Activated naive CD4-positive, alpha-beta T cell treated with anti-CD3 and anti-CD28 coated beads, Interleukin-2, amount 50 U/mL, for 72 hours (primary cell): ENCODE measurements at regions not wholly inside any gene's neighbourhood (a gene's known extent, or its start where the extent isn't known, plus 50 kb on each side); places are given as distances from the start of the nearest gene placed in this dataset.
"Not testable (repeated sequence)": the region's sequence is repeated elsewhere in the genome, so short reads cannot be mapped to it uniquely, and the experiment has no call there.

ENCODE experiments used
- ATAC-seq, 2 donors: fragments of 150-1000 bp; cut with Tn5 transposase; 2 replicates each; pipeline ENCODE4 v1.10.0; 2021; ENCODE audit warnings: mild to moderate bottlenecking in 2 of 2, moderate library complexity in 2 of 2
- DNase-seq, 2 donors: peaks; one replicate each; pipeline ENCODE4 v3.0.0; 2021 to 2022; ENCODE audit warnings: low spot score in 2 of 2
- H3K27ac Mint-ChIP-seq, 2 donors: one replicate each; pipeline ENCODE4 v1.8.0; 2022; ENCODE audit warnings: mild to moderate bottlenecking in 2 of 2, mixed read lengths in 2 of 2
- H3K36me3 Mint-ChIP-seq, 2 donors: one replicate each; pipeline ENCODE4 v1.8.0; 2022; ENCODE audit warnings: mixed read lengths in 2 of 2
- H3K9me3 Mint-ChIP-seq, 2 donors: one replicate each; pipeline ENCODE4 v1.8.0; 2022; ENCODE audit warnings: mixed read lengths in 2 of 2

- Mint-ChIP-seq H3K27ac (no peak overlapping the region), H3K9me3 (peaks cover under 1 to 6% of the 10 kb centered on the region in 2 donors), H3K36me3 (no peaks in the 10 kb centered on the region)
- ATAC-seq, result no peak
- no peak for DNase-seq
Measured at GRCh38 chr10:106296750-106297392, 867.6 kb downstream of the SORCS1 start.

DNA sequence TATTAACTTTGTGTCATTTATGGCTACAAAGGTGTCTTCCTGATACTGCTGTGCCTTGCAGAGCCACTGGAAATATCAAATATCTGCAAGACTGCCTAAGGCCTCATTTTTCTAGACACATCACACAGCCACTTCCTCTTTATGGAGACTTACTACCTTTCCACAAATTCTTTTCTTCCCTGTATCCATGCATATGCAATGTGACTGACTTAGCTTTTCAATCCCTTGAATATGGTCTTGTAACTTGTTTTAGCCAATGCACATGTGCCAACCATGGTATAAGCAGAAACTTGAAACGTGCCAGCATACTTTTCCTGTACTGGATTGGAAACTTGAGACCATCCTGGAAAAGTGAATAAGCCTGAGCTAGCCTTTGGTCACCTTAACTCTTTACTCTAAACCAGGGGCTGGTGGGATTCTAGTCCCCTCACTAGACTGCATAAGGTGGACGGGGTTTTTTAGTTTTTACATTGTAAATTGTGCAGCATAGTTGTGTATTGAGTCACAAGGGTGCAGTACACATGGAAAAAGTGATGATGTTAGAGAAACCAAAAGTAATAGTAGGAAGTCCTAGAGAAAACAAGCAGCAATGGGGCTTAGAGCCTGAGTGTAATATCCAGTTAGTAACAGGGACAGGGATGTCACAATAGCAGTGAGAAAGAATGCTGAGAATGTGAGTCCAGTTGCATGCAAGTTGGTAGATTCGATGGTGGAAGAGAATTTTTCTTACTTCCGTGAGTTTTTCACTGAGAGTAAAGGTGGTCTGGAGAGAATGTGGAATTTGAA is 879.5 kb downstream of the SORCS1 start:
- Mint-ChIP-seq H3K27ac (no peak overlapping the region), H3K9me3 (peaks cover 13 to 34% of the 10 kb centered on the region in 2 donors), H3K36me3 (peaks cover 0 to 5% of the 10 kb centered on the region in 2 donors)
- ATAC-seq (no peak), DNase-seq (no peak)

- DNase-seq, result no peak
- no peak overlapping the region for H3K27ac Mint-ChIP-seq
- ATAC-seq, result no peak
Measured at GRCh38 chr10:106280896-106281460, 883.5 kb downstream of the SORCS1 start.

DNA sequence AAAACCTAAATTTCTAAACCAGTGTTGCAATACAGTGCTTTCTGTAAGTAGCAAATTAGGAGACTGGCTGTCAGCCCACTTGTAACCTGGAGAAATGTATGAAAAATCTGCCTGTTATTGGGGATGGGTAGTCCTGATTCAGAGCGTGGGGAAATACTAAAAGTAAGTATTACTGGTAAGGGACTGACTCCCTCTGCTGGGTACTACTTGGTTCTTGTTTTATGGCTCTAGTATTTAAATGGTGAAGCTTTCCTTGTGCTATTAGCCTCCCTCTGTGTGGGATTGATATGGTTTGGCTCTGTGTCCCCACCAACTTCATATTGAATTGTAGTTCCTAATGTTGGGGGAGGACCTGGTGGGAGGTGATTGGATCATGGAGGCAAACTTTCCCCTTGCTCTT is 886.1 kb downstream of the SORCS1 start:
- Mint-ChIP-seq H3K27ac (no peak overlapping the region), H3K36me3 (no peaks in the 10 kb centered on the region), H3K9me3 (peaks cover 4 to 14% of the 10 kb centered on the region in 2 donors)
- DNase-seq (no peak), ATAC-seq (no peak)

More at GRCh38 chr10:106280896-106281460, 883.5 kb downstream of the SORCS1 start:
- Mint-ChIP-seq H3K9me3 (peaks cover 13 to 28% of the 10 kb centered on the region in 2 donors), H3K36me3 (peaks cover 0 to 5% of the 10 kb centered on the region in 2 donors)

- H3K36me3 Mint-ChIP-seq, result peaks cover 0 to 6% of the 10 kb centered on the region in 2 donors
- H3K27ac Mint-ChIP-seq, result no peak overlapping the region
- peaks cover 8% of the 10 kb centered on the region in 2 donors for H3K9me3 Mint-ChIP-seq
- no peak for DNase-seq
- no peak for ATAC-seq
Measured at GRCh38 chr10:106271237-106271636, 893.3 kb downstream of the SORCS1 start.

DNA sequence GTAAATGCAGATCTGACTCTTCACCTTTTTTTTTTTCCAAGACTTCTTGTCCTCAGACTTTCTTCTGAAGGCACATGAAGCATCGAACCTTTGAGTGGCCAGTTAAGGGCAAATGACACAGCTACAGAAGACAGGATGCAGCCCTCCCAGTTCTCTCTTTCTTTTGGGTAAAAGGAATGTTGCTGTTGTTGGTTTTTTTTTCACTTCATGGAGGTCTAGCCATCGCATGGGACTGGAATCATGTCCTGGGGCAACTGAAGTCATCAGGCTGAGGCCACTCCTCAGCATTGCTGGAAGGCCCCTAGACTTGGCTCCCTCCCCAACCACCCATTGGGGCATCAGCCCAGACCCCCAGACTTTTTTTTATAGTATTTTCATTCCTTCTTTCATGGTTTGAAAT is 896.5 kb downstream of the SORCS1 start:
- no peak for DNase-seq
- H3K9me3 Mint-ChIP-seq, result peaks cover 8 to 13% of the 10 kb centered on the region in 2 donors
- no peak for ATAC-seq
- peaks cover 0 to 6% of the 10 kb centered on the region in 2 donors for H3K36me3 Mint-ChIP-seq
- H3K27ac Mint-ChIP-seq, result no peak overlapping the region

- H3K36me3 Mint-ChIP-seq, result peaks cover 0 to 6% of the 10 kb centered on the region in 2 donors
- H3K27ac Mint-ChIP-seq, result no peak overlapping the region
- DNase-seq, result no peak
- H3K9me3 Mint-ChIP-seq, result peaks cover 8 to 13% of the 10 kb centered on the region in 2 donors
- ATAC-seq, result no peak
Measured at GRCh38 chr10:106267591-106267990, 896.9 kb downstream of the SORCS1 start.

DNA sequence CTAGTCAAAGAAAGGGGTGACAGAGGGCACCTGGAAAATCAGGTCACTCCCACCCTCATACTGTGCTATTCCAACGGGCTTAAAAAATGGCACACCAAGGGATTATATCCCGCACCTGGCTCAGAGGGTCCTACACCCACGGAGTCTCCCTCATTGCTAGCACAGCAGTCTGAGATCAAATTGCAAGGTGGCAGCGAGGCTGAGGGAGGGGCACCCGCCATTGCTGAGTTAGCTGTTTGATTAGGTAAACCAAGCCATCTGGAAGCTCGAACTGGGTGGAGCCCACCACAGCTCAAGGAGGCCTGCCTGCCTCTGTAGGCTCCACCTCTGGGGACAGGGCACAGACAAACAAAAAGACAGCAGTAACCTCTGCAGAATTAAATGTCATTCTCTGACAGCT is 907.1 kb downstream of the SORCS1 start:
- not testable (repeated sequence) for H3K27ac Mint-ChIP-seq, DNase-seq, H3K36me3 Mint-ChIP-seq, H3K9me3 Mint-ChIP-seq, ATAC-seq

DNA sequence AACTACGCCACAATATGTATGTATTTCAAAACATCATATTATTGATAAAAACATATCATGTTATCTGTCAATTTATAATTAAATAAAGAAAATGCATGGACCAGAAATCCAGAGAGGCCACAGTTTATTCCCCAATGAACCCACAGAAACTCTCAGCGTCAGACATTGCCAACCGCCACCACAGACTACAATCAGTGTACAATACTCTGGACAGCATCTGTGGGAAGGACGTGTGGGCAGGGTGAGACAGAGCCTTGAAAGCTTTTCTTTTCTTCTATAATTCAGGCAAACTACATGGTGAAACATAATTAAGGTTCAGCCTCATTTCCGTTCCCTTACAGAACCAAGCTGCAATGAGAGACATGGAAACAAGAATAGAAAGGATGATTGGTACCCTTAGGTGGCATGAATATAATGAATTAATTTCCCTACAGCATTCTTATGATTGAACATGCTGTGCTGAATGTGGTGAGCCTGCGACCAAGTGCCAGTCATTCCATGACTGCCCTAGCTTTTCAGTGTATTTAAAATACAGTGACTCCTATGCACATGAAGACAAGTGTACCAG is 909.3 kb downstream of the SORCS1 start:
- no peak overlapping the region for H3K27ac Mint-ChIP-seq
- ATAC-seq, result no peak
- peaks cover 0 to 5% of the 10 kb centered on the region in 2 donors for H3K9me3 Mint-ChIP-seq
- no peaks in the 10 kb centered on the region for H3K36me3 Mint-ChIP-seq
- no peak for DNase-seq

- Mint-ChIP-seq H3K27ac (no peak overlapping the region), H3K36me3 (no peaks in the 10 kb centered on the region), H3K9me3 (peaks cover 0 to 5% of the 10 kb centered on the region in 2 donors)
- ATAC-seq (no peak), DNase-seq (no peak)
Measured at GRCh38 chr10:106254071-106254470, 910.4 kb downstream of the SORCS1 start.

DNA sequence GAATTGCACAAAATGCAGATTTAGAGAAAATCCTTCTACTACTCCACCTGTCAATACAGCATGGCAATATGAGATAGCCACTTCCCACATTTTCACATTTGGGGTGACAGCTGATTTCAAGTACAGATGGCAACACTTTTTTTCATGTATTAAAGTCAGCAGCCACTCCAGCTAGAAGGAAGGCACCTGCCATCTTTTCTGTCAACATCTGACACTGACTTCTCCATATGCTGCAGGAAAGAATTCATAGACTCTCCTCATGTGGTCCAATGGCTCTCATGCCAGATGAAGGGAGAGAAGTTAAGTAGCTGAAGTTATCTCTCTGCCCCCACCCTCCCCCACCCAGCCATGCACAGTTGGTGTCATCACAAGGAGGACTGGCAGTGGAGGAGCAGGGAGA is 912.0 kb downstream of the SORCS1 start:
- Mint-ChIP-seq H3K36me3 (no peaks in the 10 kb centered on the region), H3K27ac (no peak overlapping the region), H3K9me3 (peaks cover 0 to 8% of the 10 kb centered on the region in 2 donors)
- no peak for ATAC-seq
- no peak for DNase-seq

GRCh38 chr10:106251573-106251972 is 912.9 kb downstream of the SORCS1 start:
- no peak for ATAC-seq
- Mint-ChIP-seq H3K27ac (no peak overlapping the region), H3K36me3 (no peaks in the 10 kb centered on the region), H3K9me3 (peaks cover 0 to 8% of the 10 kb centered on the region in 2 donors)
- no peak for DNase-seq

- Mint-ChIP-seq H3K9me3 (no peaks in the 10 kb centered on the region), H3K36me3 (no peaks in the 10 kb centered on the region), H3K27ac (no peak overlapping the region)
- ATAC-seq (no peak), DNase-seq (no peak)
Measured at GRCh38 chr10:106242301-106242700, 922.2 kb downstream of the SORCS1 start.

DNA sequence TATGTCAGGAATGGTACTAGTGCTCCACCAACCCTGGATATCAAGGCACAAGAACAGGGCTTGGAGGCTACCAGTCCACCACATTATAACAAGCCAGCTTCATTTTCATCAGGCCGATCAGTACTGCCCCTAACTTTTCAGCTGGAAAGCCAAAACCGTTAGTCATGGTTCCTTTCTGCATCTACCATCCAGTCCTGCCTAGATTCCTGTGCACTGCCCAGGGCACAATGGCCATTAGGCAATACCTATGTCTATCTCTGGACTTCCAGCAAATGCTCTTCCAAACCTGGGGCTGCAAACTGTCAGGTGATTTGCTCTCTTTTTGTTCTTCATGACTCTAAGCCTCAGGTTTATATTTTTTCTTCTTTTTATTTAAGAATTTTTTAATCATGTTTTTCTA is 937.7 kb downstream of the SORCS1 start:
- no peak for ATAC-seq
- no peak for DNase-seq
- Mint-ChIP-seq H3K9me3 (peaks cover 3 to 12% of the 10 kb centered on the region in 2 donors), H3K27ac (no peak overlapping the region), H3K36me3 (no peaks in the 10 kb centered on the region)

GRCh38 chr10:106226142-106226541 is 938.4 kb downstream of the SORCS1 start:
- Mint-ChIP-seq H3K27ac (no peak overlapping the region), H3K36me3 (peaks cover 0 to 2% of the 10 kb centered on the region in 2 donors), H3K9me3 (peaks cover 5 to 14% of the 10 kb centered on the region in 2 donors)
- DNase-seq, result no peak
- no peak for ATAC-seq

GRCh38 chr10:106224676-106225075 is 939.8 kb downstream of the SORCS1 start:
- no peak for DNase-seq
- Mint-ChIP-seq H3K9me3 (peaks cover 5 to 12% of the 10 kb centered on the region in 2 donors), H3K36me3 (peaks cover 0 to 6% of the 10 kb centered on the region in 2 donors), H3K27ac (no peak overlapping the region)
- ATAC-seq, result peak in 1 of 2 donors; percentile 35

DNA sequence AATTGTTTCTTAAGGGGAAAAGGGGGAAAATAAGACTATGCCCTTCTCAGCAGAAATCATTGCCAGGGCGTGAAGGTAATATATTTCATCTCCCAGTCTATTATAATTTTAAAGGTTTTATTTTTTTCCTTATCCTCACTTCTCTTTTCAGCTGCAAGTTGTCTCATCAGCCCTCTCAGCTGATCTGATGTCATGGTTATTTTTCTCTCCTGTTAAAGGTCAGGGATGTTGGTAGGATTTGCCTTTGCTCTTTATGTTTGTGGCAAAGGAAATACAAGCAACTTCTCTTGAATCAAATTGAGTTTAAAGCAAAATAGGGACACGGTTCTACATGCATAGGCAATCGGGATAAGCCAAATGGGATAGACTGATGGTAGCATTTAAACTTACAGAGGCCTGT is 946.9 kb downstream of the SORCS1 start:
- H3K27ac Mint-ChIP-seq, result no peak overlapping the region
- ATAC-seq (no peak), DNase-seq (no peak)
- peaks cover 0 to 6% of the 10 kb centered on the region in 2 donors for H3K36me3 Mint-ChIP-seq
- peaks cover 5% of the 10 kb centered on the region in 2 donors for H3K9me3 Mint-ChIP-seq
